A549 (cell line): ENCODE measurements at regions not wholly inside any gene's neighbourhood (a gene's known extent, or its start where the extent isn't known, plus 50 kb on each side); places are given as distances from the start of the nearest gene placed in this dataset.

Experiments used
- ATAC-seq, 2 experiments: fragments of 200-7000 bp in 1 of 2; fragments of >200 bp in 1 of 2; cut with Nextera tagmentation in 1 of 2; cut with Tn5 transposase in 1 of 2; 3 replicates each; pipeline versions ENCODE4 v1.8.0 to v1.9.1; 2018 to 2020; ENCODE audit warnings: mild to moderate bottlenecking in 1 of 2, moderate library complexity in 1 of 2
- CTCF ChIA-PET: fragments of 300-600 bp; sonication (Branson Sonifier 250); formaldehyde crosslinking; extraction: SDS; loops from one replicate; lab custom pipeline; 2021; ENCODE audit warnings: antibody characterized with exemption, inconsistent platforms; lab: Yijun Ruan, JAX
- POLR2A ChIA-PET: fragments of 350-600 bp; formaldehyde crosslinking; extraction: SDS; loops from one replicate; lab custom pipeline; 2021; ENCODE audit warnings: antibody characterized with exemption, inconsistent platforms; lab: Yijun Ruan, JAX
- DNase-seq, 2 experiments: peaks; one replicate each; pipeline versions ENCODE4 v3.0.0 to v3.0.0-alpha.2; 2011 to 2016; ENCODE audit warnings: low read depth in 1 of 2, low spot score in 1 of 2
- FAIRE-seq: peaks from 2 replicates; lab custom pipeline; 2011; peaks lifted over from hg19 to GRCh38; lab: Jason Lieb, UNC
- H3K27ac ChIP-seq, 2 experiments: fragments of >200 bp; sonication (Bioruptor Twin); formaldehyde crosslinking; 3 replicates each; pipeline ENCODE4 v1.5.1; 2016 to 2017
- H3K4me1 ChIP-seq: fragments of >200 bp; sonication (Bioruptor Twin); formaldehyde crosslinking; 3 replicates; pipeline ENCODE4 v1.6.1; 2016
- H3K4me2 ChIP-seq: fragments of >200 bp; sonication (Bioruptor Twin); formaldehyde crosslinking; 3 replicates; pipeline ENCODE4 v1.6.1; 2016
- H3K4me3 ChIP-seq: fragments of >200 bp; sonication (Bioruptor Twin); formaldehyde crosslinking; 3 replicates; pipeline ENCODE4 v1.5.1; 2016
- H3K9me3 ChIP-seq: fragments of >200 bp; sonication (Bioruptor Twin); formaldehyde crosslinking; 3 replicates; pipeline ENCODE4 v1.6.1; 2016
- BHLHE40 ChIP-seq: IDR thresholded peaks from 2 replicates; pipeline ENCODE4 v1.6.1; 2012; ENCODE audit warnings: low read depth, low read length, inconsistent platforms
- CBX8 ChIP-seq: fragments of 200-600 bp; sonication (generic); IDR thresholded peaks from 2 replicates; pipeline ENCODE4 v1.6.1; 2016
- CHD4 ChIP-seq: fragments of 200-600 bp; sonication (generic); IDR thresholded peaks from 2 replicates; pipeline ENCODE4 v1.6.1; 2016; ENCODE audit warnings: antibody characterized with exemption, mild to moderate bottlenecking, borderline replicate concordance
- CTCF ChIP-seq: fragments of >200 bp; sonication (Bioruptor Twin); formaldehyde crosslinking; IDR thresholded peaks from 3 replicates; pipeline ENCODE4 v1.5.1; 2016
- E2F6 ChIP-seq: IDR thresholded peaks from 2 replicates; pipeline ENCODE4 v1.6.1; 2012; ENCODE audit warnings: low read depth, borderline replicate concordance
- EHMT2 ChIP-seq: fragments of 200-600 bp; sonication (generic); IDR thresholded peaks from 2 replicates; pipeline ENCODE4 v1.6.1; 2016; ENCODE audit warnings: antibody characterized with exemption, low read depth, mild to moderate bottlenecking, moderate library complexity
- ESRRA ChIP-seq: fragments of 150-350 bp; IDR thresholded peaks from 2 replicates; pipeline ENCODE4 v1.6.1; 2014; ENCODE audit warnings: mild to moderate bottlenecking, low read length, borderline replicate concordance
- FOSL2 ChIP-seq, 2 experiments: fragments of 450-650 bp in 1 of 2; fragments of >200 bp in 1 of 2; sonication (Bioruptor Twin) in 1 of 2; formaldehyde crosslinking; IDR thresholded peaks; 2 replicates each; pipeline versions ENCODE4 v1.5.0 to v1.6.1; 2016 to 2020; ENCODE audit warnings: mild to moderate bottlenecking in 1 of 2, moderate library complexity in 1 of 2
- GATA3 ChIP-seq: IDR thresholded peaks from 2 replicates; pipeline ENCODE4 v1.6.1; 2012; ENCODE audit warnings: borderline replicate concordance
- HDAC2 ChIP-seq: fragments of 200-600 bp; sonication (generic); IDR thresholded peaks from 2 replicates; pipeline ENCODE4 v1.6.1; 2016
- HOXB13 ChIP-seq: fragments of 250-450 bp; sonication (Bioruptor Pico); IDR thresholded peaks from 2 replicates; pipeline ENCODE4 v1.5.0; 2020; ENCODE audit warnings: low read depth, mild to moderate bottlenecking, moderate library complexity
- JUN ChIP-seq, 2 experiments: fragments of >200 bp; sonication (Bioruptor Twin); formaldehyde crosslinking; IDR thresholded peaks; 2 replicates in 1 of 2; 3 replicates in 1 of 2; pipeline ENCODE4 v1.6.1; 2016 to 2017
- JUNB ChIP-seq: fragments of >200 bp; sonication (Bioruptor Twin); formaldehyde crosslinking; IDR thresholded peaks from 2 replicates; pipeline ENCODE4 v1.6.1; 2016
- MAFK ChIP-seq: fragments of 450-650 bp; IDR thresholded peaks from 2 replicates; pipeline ENCODE4 v1.6.1; 2014; ENCODE audit not compliant: partially characterized antibody
- MAZ ChIP-seq: fragments of 150-350 bp; IDR thresholded peaks from 2 replicates; pipeline ENCODE4 v1.6.1; 2014; ENCODE audit warnings: antibody characterized with exemption, low read depth, low read length, borderline replicate concordance
- NR3C1 ChIP-seq: fragments of >200 bp; sonication (Bioruptor Twin); formaldehyde crosslinking; IDR thresholded peaks from 3 replicates; pipeline ENCODE4 v1.6.1; 2017
- PBX3 ChIP-seq: IDR thresholded peaks from 2 replicates; pipeline ENCODE4 v1.6.1; 2012
- PHF8 ChIP-seq: fragments of 200-600 bp; sonication (generic); IDR thresholded peaks from 2 replicates; pipeline ENCODE4 v1.6.1; 2016; ENCODE audit warnings: low read depth, mild to moderate bottlenecking, antibody characterized with exemption, moderate library complexity, borderline replicate concordance
- POLR2AphosphoS2 ChIP-seq: conservative IDR thresholded peaks from 2 replicates; pipeline ENCODE4 v1.6.1; 2012; ENCODE audit warnings: low read length, improper control_type of control experiment, inconsistent platforms
- SMC3 ChIP-seq: fragments of >200 bp; sonication (Bioruptor Twin); formaldehyde crosslinking; IDR thresholded peaks from 3 replicates; pipeline ENCODE4 v1.6.1; 2018; ENCODE audit warnings: inconsistent platforms
- TP53 ChIP-seq: fragments of 250-450 bp; sonication (Bioruptor Pico); IDR thresholded peaks from 2 replicates; pipeline ENCODE4 v1.5.0; 2021; ENCODE audit warnings: mild to moderate bottlenecking, moderate library complexity
- USF2 ChIP-seq: fragments of 450-650 bp; IDR thresholded peaks from 2 replicates; pipeline ENCODE4 v1.6.1; 2014; ENCODE audit warnings: antibody characterized with exemption
- ZFP36 ChIP-seq: fragments of 450-650 bp; IDR thresholded peaks from 2 replicates; pipeline ENCODE4 v1.6.1; 2014; ENCODE audit warnings: borderline replicate concordance; ENCODE audit not compliant: partially characterized antibody
- WGBS: methylation state at CpG from one replicate; pipeline ENCODE4 v1.1.6; 2017; ENCODE audit errors: missing lambda C conversion rate; 5-methylcytosine and 5-hydroxymethylcytosine counted together

DNA sequence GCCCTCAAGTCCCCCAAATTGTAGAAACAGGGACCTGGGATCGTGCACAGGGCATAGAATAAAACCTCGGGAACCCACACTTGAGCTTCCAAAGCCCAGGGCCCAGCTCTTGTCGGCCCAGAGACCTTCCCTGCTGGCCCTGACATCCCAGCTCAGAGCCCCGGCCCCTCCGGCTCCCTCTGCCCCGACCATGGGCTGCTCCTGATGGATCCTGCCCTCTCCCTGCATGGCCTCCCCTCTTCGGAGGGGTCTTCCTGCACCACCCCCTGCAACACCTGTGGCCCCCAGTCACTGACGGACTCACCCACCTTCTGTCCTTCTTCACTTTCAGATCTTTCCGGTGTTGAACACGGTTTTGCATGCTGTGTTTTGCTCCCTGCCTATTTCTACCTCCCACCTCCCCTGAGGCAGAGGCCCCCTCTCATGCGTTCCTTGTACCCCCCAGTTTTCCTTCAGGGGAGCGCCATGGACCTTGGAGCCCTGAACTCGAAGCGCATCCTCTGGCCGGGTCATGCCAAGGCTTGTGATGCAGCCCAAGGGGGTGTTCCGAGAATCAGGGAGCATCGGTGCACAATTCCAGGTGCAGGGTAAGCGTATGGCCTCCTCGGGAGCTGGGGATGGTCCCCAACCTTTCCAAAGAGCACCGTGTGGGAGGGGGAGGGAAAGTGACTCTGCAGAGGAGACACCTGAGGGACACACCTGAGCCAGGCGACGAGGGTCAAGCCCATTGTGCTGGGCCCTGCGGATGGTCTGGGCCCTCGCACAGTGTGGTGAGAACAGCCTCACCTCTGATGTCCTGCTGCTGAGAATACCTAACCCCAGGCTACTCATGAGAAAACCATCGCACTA, 666.4 kb downstream of the BRD1 start:
- Histone ChIP-seq H3K4me1 (no peaks in the 10 kb centered on the region), H3K4me2 (no peak overlapping the region), H3K9me3 (no peaks in the 10 kb centered on the region), H3K4me3 (no peak overlapping the region), H3K27ac (no peak overlapping the region)
- DNase-seq (no peak), FAIRE-seq (no peak), ATAC-seq (no peak)
- 31% methylated on average over 12 of the region's 25 CpGs for WGBS
- TF ChIP-seq JUNB (no peak), ESRRA (no peak), MAZ (no peak), TP53 (no peak), E2F6 (no peak), POLR2AphosphoS2 (no peak), SMC3 (no peak), HOXB13 (no peak), ZFP36 (no peak), EHMT2 (no peak), PBX3 (no peak), PHF8 (no peak), HDAC2 (no peak), BHLHE40 (no peak), GATA3 (no peak), CHD4 (no peak), CBX8 (no peak)
- POLR2A ChIA-PET = no interaction called here
- CTCF ChIA-PET = no interaction called here

DNA sequence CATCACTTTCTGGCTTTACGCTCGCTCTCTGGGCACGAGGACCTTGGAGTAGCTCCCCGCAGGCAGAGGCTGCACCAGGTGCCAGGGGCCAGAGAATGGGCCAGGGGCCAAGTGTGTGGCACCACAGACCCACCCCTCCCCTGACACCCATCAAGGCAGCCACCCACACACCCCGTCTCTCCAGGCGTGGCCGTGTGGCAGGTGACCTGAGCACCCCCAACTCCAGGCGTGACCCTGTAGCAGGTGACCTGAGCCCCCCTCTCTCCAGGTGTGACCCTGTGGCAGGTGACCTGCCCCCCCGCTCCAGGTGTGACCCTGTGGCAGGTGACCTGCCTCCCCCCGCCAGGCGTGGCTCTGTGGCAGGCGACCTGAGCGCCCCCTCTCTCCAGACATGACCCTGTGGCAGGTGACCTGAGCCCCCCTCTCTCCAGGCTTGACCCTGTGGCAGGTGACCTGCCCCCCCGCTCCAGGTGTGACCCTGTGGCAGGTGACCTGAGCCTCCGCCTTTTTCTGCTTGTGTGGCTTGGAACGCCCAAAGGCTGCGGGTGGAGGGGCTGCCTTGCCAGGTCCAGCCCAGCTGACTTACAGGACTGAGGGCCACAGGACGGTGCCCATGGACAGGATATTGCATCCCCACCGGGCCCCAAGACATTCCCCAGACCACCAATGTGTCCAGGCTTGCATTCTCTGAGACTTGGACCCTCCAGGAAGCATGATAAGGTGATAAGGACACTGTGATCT, 667.2 kb downstream of the BRD1 start:
- H3K4me3 ChIP-seq = no peak overlapping the region
- CTCF ChIA-PET = no interaction called here
- H3K4me1 ChIP-seq = no peaks in the 10 kb centered on the region
- FAIRE-seq (no peak), ATAC-seq (no peak), DNase-seq (no peak)
- no peak overlapping the region for H3K27ac ChIP-seq
- no peaks in the 10 kb centered on the region for H3K9me3 ChIP-seq
- 26% methylated on average over 7 of the region's 19 CpGs for WGBS
- TF ChIP-seq MAFK (no peak), GATA3 (no peak), USF2 (no peak), FOSL2 (IDR thresholded peaks at IDR 0.05) (no peak), FOSL2 (CRISPR knock-in tag; IDR thresholded peaks at IDR 0.05) (no peak), HDAC2 (no peak), PHF8 (no peak), EHMT2 (no peak), JUN (IDR thresholded peaks at IDR 0.05) (no peak), NR3C1 (no peak), CTCF (no peak), BHLHE40 (no peak)
- POLR2A ChIA-PET = no interaction called here
- no peak overlapping the region for H3K4me2 ChIP-seq
